ENCODE measurements at regions not wholly inside any gene's neighbourhood (a gene's known extent, or its start where the extent isn't known, plus 50 kb on each side); places are given as distances from the start of the nearest gene placed in this dataset.

- FAIRE-seq (no peak), DNase-seq (ENCODE audit: insufficient read length, low spot score) (no peak)
- no peak for TF ChIP-seq POLR2A (IDR thresholded peaks at IDR 0.05; ENCODE audit: low read depth, low read length)
Measured at GRCh38 chr20:61056627-61057442, 195.2 kb upstream of the CDH4 start.

- FAIRE-seq = no peak
Measured at GRCh38 chr20:61057443-61058121, 194.5 kb upstream of the CDH4 start.

DNA sequence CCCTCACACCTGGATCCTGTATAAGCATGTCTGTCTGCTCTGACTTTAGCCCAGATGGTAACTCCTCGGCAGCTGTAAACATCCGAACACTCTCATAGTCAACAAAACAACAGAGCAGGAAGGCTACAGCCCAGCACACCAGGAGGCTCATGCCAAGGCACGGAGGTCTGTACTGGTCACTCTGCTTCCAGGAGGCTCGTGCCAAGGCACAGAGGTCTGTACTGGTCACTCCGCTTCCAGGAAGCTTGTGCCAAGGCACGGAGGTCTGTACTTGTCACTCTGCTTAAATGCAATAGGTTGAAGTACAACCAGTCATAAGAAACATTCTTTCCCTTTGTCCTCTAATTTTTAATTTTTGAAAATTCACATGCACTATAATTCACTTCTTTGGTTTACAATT lies 190.1 kb upstream of the CDH4 start:
- no peak for DNase-seq (ENCODE audit: insufficient read length, low spot score)
- TF ChIP-seq POLR2A (IDR thresholded peaks at IDR 0.05; ENCODE audit: low read depth, low read length) = no peak
- FAIRE-seq = no peak

More at GRCh38 chr20:61057443-61058121, 194.5 kb upstream of the CDH4 start:
- TF ChIP-seq POLR2A (IDR thresholded peaks at IDR 0.05; ENCODE audit: low read depth, low read length) = no peak
- DNase-seq (ENCODE audit: insufficient read length, low spot score) = no peak

DNA sequence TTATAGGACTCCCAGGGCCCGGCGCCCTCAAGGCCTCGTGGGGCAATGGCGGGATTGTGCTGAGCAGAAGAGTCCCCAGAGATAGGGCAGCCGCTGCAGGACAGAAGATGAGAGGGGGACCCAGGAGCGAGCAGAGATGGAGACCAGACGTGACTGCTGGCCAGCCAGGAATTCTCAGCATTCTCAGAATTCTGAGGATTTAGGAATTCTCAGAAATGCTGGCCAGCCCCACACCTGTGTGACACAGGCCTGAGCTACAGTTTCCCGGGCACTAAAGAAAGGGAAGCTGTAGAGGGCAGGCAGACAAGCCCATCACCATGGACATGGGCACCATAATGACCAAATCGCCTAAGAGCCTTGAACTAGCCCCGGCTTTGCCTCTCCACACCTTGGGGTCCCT lies 186.2 kb upstream of the CDH4 start:
- TF ChIP-seq POLR2A (IDR thresholded peaks at IDR 0.05; ENCODE audit: low read depth, low read length) = no peak
- FAIRE-seq (no peak), DNase-seq (ENCODE audit: insufficient read length, low spot score) (no peak)

DNA sequence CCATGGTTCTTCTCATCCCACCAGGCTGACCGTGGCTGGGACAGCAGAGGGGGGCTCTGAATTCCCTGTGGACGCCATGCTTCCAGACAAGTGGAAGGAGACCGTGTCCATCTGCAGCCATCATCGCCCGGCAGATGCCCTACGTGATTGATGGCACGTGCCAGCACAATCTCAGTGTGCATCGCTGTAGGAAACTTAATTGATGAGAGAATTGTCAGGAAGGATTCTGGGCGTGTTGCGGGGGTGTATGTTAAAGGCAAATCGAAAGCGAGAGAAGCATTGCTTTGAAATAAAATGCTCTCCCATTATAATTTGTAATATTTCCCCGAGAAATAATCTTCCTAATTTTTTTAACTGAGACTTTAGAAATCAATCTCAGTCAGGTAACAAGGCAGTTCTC lies 185.5 kb upstream of the CDH4 start:
- FAIRE-seq = no peak
- DNase-seq (ENCODE audit: insufficient read length, low spot score) = no peak
- no peak for TF ChIP-seq POLR2A (IDR thresholded peaks at IDR 0.05; ENCODE audit: low read depth, low read length)

GRCh38 chr20:61067221-61067620 lies 184.8 kb upstream of the CDH4 start:
- TF ChIP-seq POLR2A (IDR thresholded peaks at IDR 0.05; ENCODE audit: low read depth, low read length) = no peak
- FAIRE-seq = no peak
- DNase-seq (ENCODE audit: insufficient read length, low spot score) = no peak

- DNase-seq (ENCODE audit: insufficient read length, low spot score) = no peak
- no peak for FAIRE-seq
- no peak for TF ChIP-seq POLR2A (IDR thresholded peaks at IDR 0.05; ENCODE audit: low read depth, low read length)
Measured at GRCh38 chr20:61072398-61072797, 179.7 kb upstream of the CDH4 start.

- no peak for TF ChIP-seq POLR2A (IDR thresholded peaks at IDR 0.05; ENCODE audit: low read depth, low read length)
- FAIRE-seq (no peak), DNase-seq (ENCODE audit: insufficient read length, low spot score) (no peak)
Measured at GRCh38 chr20:61073376-61073775, 178.7 kb upstream of the CDH4 start.

- DNase-seq (ENCODE audit: insufficient read length, low spot score) (no peak), FAIRE-seq (no peak)
- no peak for TF ChIP-seq POLR2A (IDR thresholded peaks at IDR 0.05; ENCODE audit: low read depth, low read length)
Measured at GRCh38 chr20:61082720-61083119, 169.3 kb upstream of the CDH4 start.

GRCh38 chr20:61083431-61083830 lies 168.6 kb upstream of the CDH4 start:
- TF ChIP-seq POLR2A (IDR thresholded peaks at IDR 0.05; ENCODE audit: low read depth, low read length) = no peak
- FAIRE-seq = no peak

GRCh38 chr20:61086031-61086430 lies 166.0 kb upstream of the CDH4 start:
- TF ChIP-seq POLR2A (IDR thresholded peaks at IDR 0.05; ENCODE audit: low read depth, low read length) = no peak
- no peak for FAIRE-seq
- DNase-seq (ENCODE audit: insufficient read length, low spot score) = no peak

More at GRCh38 chr20:61083431-61083830, 168.6 kb upstream of the CDH4 start:
- DNase-seq (ENCODE audit: insufficient read length, low spot score) = no peak

GRCh38 chr20:61090541-61090940 lies 161.5 kb upstream of the CDH4 start:
- no peak for DNase-seq (ENCODE audit: insufficient read length, low spot score)
- no peak for TF ChIP-seq POLR2A (IDR thresholded peaks at IDR 0.05; ENCODE audit: low read depth, low read length)
- no peak for FAIRE-seq

- FAIRE-seq (no peak), DNase-seq (ENCODE audit: insufficient read length, low spot score) (no peak)
- TF ChIP-seq POLR2A (IDR thresholded peaks at IDR 0.05; ENCODE audit: low read depth, low read length) = no peak
Measured at GRCh38 chr20:61092251-61092650, 159.8 kb upstream of the CDH4 start.

DNA sequence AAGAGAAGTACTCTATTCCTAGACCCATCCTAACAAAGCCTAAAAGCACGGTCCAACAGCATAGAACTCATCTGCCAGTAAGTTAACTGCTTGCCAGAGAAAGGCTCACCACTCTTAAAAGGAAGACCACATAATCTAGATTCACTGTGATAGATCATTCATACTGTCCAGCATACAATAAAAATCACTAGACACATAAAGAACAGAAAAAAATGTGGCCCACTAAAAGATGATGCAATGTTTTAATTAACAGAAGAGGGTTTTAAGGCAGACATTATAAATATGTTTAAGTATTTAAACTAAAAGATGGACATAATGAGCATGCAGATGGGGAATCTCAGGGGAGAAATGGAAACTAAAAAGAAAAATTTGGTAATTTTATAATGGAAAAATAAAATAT lies 157.5 kb upstream of the CDH4 start:
- no peak for TF ChIP-seq POLR2A (IDR thresholded peaks at IDR 0.05; ENCODE audit: low read depth, low read length)
- FAIRE-seq (no peak), DNase-seq (ENCODE audit: insufficient read length, low spot score) (no peak)

DNA sequence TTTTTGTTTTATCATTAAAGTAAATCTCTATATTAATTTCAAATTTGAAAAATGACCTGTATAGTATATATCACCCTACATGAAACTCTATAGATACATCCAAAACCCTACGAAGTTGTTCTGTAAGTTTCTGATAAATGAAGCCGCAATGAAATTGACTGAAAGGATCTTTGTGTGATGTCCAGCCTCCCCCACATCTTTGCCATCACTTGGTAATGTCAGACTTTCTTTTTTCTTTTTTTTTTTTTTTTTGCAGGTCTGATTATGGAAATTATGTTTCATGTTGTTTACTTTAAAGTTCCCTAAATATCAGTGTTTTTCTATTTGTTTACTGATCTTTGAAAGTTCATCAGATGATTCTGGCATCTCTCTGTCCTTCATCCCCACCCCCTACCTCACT lies 155.6 kb upstream of the CDH4 start:
- no peak for TF ChIP-seq POLR2A (IDR thresholded peaks at IDR 0.05; ENCODE audit: low read depth, low read length)
- no peak for DNase-seq (ENCODE audit: insufficient read length, low spot score)
- FAIRE-seq = no peak
